Astrocyte (in vitro differentiated cells and primary cell): ENCODE measurements at regions not wholly inside any gene's neighbourhood (a gene's known extent, or its start where the extent isn't known, plus 50 kb on each side); places are given as distances from the start of the nearest gene placed in this dataset.

Experiments
- CTCF ChIP-seq: IDR thresholded peaks from 2 replicates; pipeline ENCODE4 v1.5.1; 2011; ENCODE audit warnings: low read depth, mild to moderate bottlenecking, inconsistent platforms, low read length, moderate library complexity; ENCODE audit not compliant: insufficient read depth
- EZH2 ChIP-seq: IDR thresholded peaks from 2 replicates; pipeline ENCODE4 v1.6.1; 2012; ENCODE audit warnings: mild to moderate bottlenecking, low read length, inconsistent platforms; ENCODE audit not compliant: insufficient read depth

GRCh38 chr2:19026261-19026660 is 332.2 kb downstream of the OSR1 start:
- TF ChIP-seq CTCF (no peak), EZH2 (no peak)
